ENCODE measurements at regions not wholly inside any gene's neighbourhood (a gene's known extent, or its start where the extent isn't known, plus 50 kb on each side); places are given as distances from the start of the nearest gene placed in this dataset.
"Not testable (repeated sequence)": the region's sequence is repeated elsewhere in the genome, so short reads cannot be mapped to it uniquely, and the experiment has no call there.

DNA sequence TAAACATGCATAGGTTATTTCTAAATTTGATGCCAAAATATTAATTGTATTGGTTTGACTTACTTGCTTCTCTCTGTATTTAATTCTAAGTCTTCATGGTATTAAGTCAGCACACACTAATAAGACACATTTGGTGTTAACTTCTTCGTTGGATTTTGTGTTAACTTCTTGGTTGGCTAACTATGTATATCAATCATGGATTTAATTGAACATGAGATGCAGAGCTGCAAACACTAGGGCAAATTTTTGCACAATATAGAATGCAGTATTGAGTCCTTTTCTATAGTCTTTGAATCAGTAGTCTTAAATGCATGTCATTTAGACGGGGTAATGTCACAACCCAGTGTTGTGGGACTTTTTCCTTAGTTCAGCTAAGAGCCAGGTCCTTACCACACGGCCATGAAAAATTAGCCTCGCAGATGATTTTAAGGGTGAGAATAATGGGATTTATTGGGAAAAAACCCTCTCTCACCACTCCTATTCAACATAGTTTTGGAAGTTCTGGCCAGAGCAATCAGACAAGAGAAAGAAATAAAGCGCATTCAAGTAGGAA is 142.9 kb upstream of the TRIM24 start:
- DNase-seq (ENCODE audit: low read depth) = no peak
- peaks cover 4% of the 10 kb centered on the region for H3K9me3 ChIP-seq (ENCODE audit: control insufficient read depth, low read length)
- no peak overlapping the region for H3K9ac ChIP-seq (ENCODE audit: low read length)
- H3K27me3 ChIP-seq (replicated peaks; ENCODE audit: control insufficient read depth, insufficient read depth, low read length) = no peaks in the 10 kb centered on the region
- H3K4me1 ChIP-seq (ENCODE audit: control insufficient read depth, insufficient read depth, low read length) = no peaks in the 10 kb centered on the region
- no peak overlapping the region for H3K4me3 ChIP-seq (ENCODE audit: low read length)
- H3K36me3 ChIP-seq (ENCODE audit: control insufficient read depth, insufficient read depth, low read length, severe bottlenecking) = no peaks in the 10 kb centered on the region

DNA sequence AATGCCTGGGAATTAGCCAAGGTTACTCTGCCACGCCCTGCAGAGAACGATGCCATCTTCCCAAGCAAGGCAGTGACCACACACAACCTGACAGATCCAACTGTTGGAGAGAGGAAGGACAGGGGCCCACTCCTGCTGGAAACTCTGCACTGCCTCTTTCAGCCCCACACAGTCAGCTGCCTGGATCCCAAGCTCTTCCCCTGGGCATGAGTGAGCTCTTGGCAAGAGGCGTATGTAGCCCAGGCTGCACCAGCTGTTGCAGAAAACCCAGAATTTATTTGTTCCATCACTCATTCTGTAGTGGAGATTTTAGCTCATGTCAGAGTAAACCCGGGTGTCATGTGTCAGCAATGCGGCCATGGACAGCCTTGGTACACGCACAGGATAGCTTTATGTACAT is 135.1 kb upstream of the TRIM24 start:
- peaks cover 16% of the 10 kb centered on the region for H3K9me3 ChIP-seq (ENCODE audit: control insufficient read depth, low read length)
- H3K27me3 ChIP-seq (replicated peaks; ENCODE audit: control insufficient read depth, insufficient read depth, low read length) = no peaks in the 10 kb centered on the region
- no peak for DNase-seq (ENCODE audit: low read depth)
- no peaks in the 10 kb centered on the region for H3K4me1 ChIP-seq (ENCODE audit: control insufficient read depth, insufficient read depth, low read length)
- no peak overlapping the region for H3K4me3 ChIP-seq (ENCODE audit: low read length)
- H3K36me3 ChIP-seq (ENCODE audit: control insufficient read depth, insufficient read depth, low read length, severe bottlenecking) = no peaks in the 10 kb centered on the region
- H3K9ac ChIP-seq (ENCODE audit: low read length) = no peak overlapping the region

DNA sequence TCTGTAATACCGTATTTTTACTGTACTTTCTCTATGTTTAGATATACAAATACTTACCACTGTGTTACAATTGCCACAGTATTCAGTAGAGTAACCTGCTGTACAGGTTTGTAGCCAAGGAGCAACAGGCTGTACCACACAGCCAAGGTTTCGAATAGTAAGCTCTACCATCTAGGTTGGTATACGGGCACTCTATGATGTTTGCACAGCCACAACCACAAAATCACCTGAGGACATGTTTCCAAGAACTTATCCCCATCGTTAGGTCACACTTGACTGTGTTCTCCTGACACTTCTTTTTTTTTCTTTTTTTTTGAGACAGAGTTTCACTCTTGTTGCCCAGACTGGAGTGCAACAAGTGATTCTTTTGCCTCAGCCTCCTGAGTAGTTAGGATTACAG is 134.6 kb upstream of the TRIM24 start:
- H3K9ac ChIP-seq (ENCODE audit: low read length) = no peak overlapping the region
- no peak overlapping the region for H3K4me3 ChIP-seq (ENCODE audit: low read length)
- no peaks in the 10 kb centered on the region for H3K36me3 ChIP-seq (ENCODE audit: control insufficient read depth, insufficient read depth, low read length, severe bottlenecking)
- H3K9me3 ChIP-seq (ENCODE audit: control insufficient read depth, low read length) = peaks cover 16% of the 10 kb centered on the region
- no peaks in the 10 kb centered on the region for H3K4me1 ChIP-seq (ENCODE audit: control insufficient read depth, insufficient read depth, low read length)
- H3K27me3 ChIP-seq (replicated peaks; ENCODE audit: control insufficient read depth, insufficient read depth, low read length) = no peaks in the 10 kb centered on the region
- no peak for DNase-seq (ENCODE audit: low read depth)

DNA sequence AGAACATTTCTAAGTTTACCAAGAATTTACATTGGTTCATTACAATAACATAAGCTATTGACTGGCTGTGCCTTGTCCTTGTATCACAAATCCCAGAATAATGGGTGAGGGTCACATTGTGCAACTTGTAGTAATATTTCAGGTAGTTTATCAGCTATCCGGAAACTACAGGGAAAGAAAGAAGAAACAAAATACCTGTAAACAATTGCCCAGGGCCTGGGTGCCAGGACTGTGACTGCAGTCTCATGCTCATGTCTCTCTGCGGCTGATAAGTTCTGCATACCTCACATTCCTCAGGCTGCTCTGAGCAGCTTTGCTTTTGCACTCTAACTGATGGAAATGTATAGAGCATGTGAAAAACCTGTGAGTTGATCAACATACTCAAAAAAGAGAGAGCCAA is 131.8 kb upstream of the TRIM24 start:
- no peak overlapping the region for H3K4me3 ChIP-seq (ENCODE audit: low read length)
- peaks cover 16% of the 10 kb centered on the region for H3K9me3 ChIP-seq (ENCODE audit: control insufficient read depth, low read length)

DNA sequence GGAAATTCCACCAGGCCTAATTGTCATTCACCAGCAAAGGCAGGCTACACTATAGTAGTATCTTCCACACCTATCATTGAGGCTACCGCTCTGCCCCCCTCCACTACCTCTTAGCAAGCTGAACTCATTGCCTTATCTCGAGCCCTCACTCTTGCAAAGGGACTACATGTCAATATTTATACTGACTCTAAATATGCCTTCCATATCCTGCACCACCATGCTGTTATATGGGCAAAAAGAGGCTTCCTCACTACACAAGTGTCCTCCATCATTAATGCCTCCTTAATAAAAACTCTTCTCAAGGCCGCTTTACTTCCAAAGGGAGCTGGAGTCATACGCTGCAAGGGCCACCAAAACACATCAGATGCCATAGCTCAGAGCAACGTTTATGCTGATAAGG is 127.2 kb upstream of the TRIM24 start:
- not testable (repeated sequence) for DNase-seq (ENCODE audit: low read depth); H3K27me3 ChIP-seq (replicated peaks; ENCODE audit: control insufficient read depth, insufficient read depth, low read length); H3K36me3 ChIP-seq (ENCODE audit: control insufficient read depth, insufficient read depth, low read length, severe bottlenecking); H3K4me1 ChIP-seq (ENCODE audit: control insufficient read depth, insufficient read depth, low read length); H3K4me3 ChIP-seq (ENCODE audit: low read length); H3K9ac ChIP-seq (ENCODE audit: low read length)
- peaks cover 17% of the 10 kb centered on the region for H3K9me3 ChIP-seq (ENCODE audit: control insufficient read depth, low read length)

More for the DNA sequence above, 131.8 kb upstream of the TRIM24 start:
- H3K36me3 ChIP-seq (ENCODE audit: control insufficient read depth, insufficient read depth, low read length, severe bottlenecking) = no peaks in the 10 kb centered on the region
- no peaks in the 10 kb centered on the region for H3K4me1 ChIP-seq (ENCODE audit: control insufficient read depth, insufficient read depth, low read length)
- no peaks in the 10 kb centered on the region for H3K27me3 ChIP-seq (replicated peaks; ENCODE audit: control insufficient read depth, insufficient read depth, low read length)
- no peak overlapping the region for H3K9ac ChIP-seq (ENCODE audit: low read length)
- DNase-seq (ENCODE audit: low read depth) = no peak

DNA sequence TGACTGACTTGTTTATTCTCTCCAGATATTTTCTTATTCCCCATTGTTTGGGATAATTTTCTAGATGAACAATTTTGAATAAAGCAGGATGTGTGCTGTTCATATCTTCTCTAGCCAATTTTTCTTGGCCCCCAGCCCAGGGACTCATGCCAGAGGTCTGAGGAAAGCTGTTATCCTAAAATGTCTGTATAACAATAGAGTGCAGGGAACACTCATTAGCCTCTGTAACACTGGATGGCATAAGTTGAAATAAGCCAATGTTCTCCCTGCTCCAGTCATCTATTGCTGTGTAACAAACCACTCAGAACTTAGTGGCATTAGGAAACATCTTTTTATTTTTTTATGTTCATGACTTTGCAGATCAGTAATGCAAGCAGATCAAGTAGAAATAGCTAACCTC is 121.7 kb upstream of the TRIM24 start:
- Histone ChIP-seq H3K4me1 (ENCODE audit: control insufficient read depth, insufficient read depth, low read length) (no peaks in the 10 kb centered on the region), H3K4me3 (ENCODE audit: low read length) (no peak overlapping the region), H3K9ac (ENCODE audit: low read length) (no peak overlapping the region), H3K36me3 (ENCODE audit: control insufficient read depth, insufficient read depth, low read length, severe bottlenecking) (no peaks in the 10 kb centered on the region), H3K27me3 (replicated peaks; ENCODE audit: control insufficient read depth, insufficient read depth, low read length) (no peaks in the 10 kb centered on the region), H3K9me3 (ENCODE audit: control insufficient read depth, low read length) (peaks cover 32% of the 10 kb centered on the region)
- DNase-seq (ENCODE audit: low read depth) = no peak

DNA sequence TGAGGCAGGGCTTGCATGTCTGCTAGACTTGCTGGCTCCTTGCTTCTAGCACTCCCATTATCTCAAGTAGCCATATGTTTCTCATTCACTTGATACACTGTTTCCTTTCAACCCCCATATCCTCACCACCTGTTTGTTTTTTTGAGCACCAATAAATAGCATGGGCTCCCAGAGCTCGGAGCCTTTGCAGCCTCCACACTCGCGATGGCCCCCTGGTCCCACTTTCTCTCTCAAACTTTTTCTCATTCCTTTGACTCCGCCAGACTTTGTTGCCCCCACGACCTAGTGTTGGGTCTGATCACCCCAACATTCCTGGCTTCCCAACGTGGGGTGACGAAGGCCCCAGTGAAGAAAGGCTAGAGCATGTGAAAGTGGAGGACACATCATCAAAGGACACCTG is 120.8 kb upstream of the TRIM24 start:
- not testable (repeated sequence) for H3K4me3 ChIP-seq (ENCODE audit: low read length); DNase-seq (ENCODE audit: low read depth); H3K9ac ChIP-seq (ENCODE audit: low read length); H3K27me3 ChIP-seq (replicated peaks; ENCODE audit: control insufficient read depth, insufficient read depth, low read length); H3K4me1 ChIP-seq (ENCODE audit: control insufficient read depth, insufficient read depth, low read length); H3K36me3 ChIP-seq (ENCODE audit: control insufficient read depth, insufficient read depth, low read length, severe bottlenecking)
- H3K9me3 ChIP-seq (ENCODE audit: control insufficient read depth, low read length) = peaks cover 31% of the 10 kb centered on the region

DNA sequence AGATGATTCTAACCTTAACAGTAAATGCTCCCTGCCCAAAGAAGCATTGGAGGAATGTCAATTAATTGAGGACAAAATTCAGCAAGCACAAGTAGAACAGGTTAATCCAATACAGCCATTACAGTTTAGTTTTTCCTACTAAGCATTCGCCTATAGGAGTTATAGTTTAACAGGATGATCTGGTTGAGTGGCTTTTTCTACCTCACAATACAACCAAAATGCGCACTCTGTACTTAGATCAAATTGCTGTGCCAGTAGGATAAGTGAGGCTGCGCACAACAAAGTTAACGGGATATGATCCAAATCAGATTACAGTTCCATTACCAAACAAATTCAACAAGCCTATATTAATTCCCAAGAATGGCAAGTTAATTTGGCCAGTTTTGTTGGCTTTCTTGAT is 117.1 kb upstream of the TRIM24 start:
- no peaks in the 10 kb centered on the region for H3K4me1 ChIP-seq (ENCODE audit: control insufficient read depth, insufficient read depth, low read length)
- peaks cover 42% of the 10 kb centered on the region for H3K9me3 ChIP-seq (ENCODE audit: control insufficient read depth, low read length)
- H3K27me3 ChIP-seq (replicated peaks; ENCODE audit: control insufficient read depth, insufficient read depth, low read length) = no peaks in the 10 kb centered on the region
- no peak overlapping the region for H3K9ac ChIP-seq (ENCODE audit: low read length)
- no peak for DNase-seq (ENCODE audit: low read depth)
- H3K36me3 ChIP-seq (ENCODE audit: control insufficient read depth, insufficient read depth, low read length, severe bottlenecking) = no peaks in the 10 kb centered on the region
- H3K4me3 ChIP-seq (ENCODE audit: low read length) = no peak overlapping the region

DNA sequence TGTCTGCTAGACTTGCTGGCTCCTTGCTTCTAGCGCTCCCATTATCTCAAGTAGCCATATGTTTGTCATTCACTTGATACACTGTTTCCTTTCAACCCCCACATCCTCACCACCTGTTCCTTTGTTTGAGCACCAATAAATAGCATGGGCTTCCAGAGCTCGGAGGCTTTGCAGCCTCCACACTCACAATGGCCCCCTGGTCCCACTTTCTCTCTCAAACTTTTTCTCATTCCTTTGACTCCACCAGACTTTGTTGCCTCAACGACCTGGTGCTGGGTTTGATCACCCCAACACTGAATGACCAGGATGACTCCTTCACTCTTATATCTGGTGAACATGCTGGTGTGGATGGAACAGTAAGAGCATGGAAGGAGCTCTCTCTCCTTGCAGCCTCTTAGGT is 114.5 kb upstream of the TRIM24 start:
- H3K4me1 ChIP-seq (ENCODE audit: control insufficient read depth, insufficient read depth, low read length) = no peaks in the 10 kb centered on the region
- H3K27me3 ChIP-seq (replicated peaks; ENCODE audit: control insufficient read depth, insufficient read depth, low read length) = no peaks in the 10 kb centered on the region
- peaks cover 27% of the 10 kb centered on the region for H3K9me3 ChIP-seq (ENCODE audit: control insufficient read depth, low read length)
- H3K9ac ChIP-seq (ENCODE audit: low read length) = no peak overlapping the region
- H3K4me3 ChIP-seq (ENCODE audit: low read length) = no peak overlapping the region
- no peaks in the 10 kb centered on the region for H3K36me3 ChIP-seq (ENCODE audit: control insufficient read depth, insufficient read depth, low read length, severe bottlenecking)
- DNase-seq (ENCODE audit: low read depth) = no peak

DNA sequence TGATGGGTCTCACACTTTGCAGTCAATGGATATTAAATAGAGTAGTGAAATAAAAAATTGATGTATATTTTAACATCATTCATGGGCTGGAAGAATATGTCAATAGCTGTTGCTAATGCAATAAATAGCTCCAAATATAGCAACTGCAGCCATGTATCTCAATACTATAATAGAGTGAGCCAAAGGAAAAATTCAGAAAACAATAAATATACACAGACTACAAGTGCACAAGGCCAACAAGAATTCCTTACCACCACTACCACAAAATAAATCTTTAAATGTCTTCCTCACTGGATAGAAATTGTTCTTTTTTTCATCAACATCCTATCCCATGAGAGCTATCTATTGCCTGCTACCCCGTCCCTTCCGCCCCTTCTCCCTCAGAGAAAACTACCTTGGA is 113.1 kb upstream of the TRIM24 start:
- Histone ChIP-seq H3K9ac (ENCODE audit: low read length) (no peak overlapping the region), H3K9me3 (ENCODE audit: control insufficient read depth, low read length) (peaks cover 21% of the 10 kb centered on the region), H3K4me3 (ENCODE audit: low read length) (no peak overlapping the region), H3K4me1 (ENCODE audit: control insufficient read depth, insufficient read depth, low read length) (no peaks in the 10 kb centered on the region), H3K36me3 (ENCODE audit: control insufficient read depth, insufficient read depth, low read length, severe bottlenecking) (no peaks in the 10 kb centered on the region), H3K27me3 (replicated peaks; ENCODE audit: control insufficient read depth, insufficient read depth, low read length) (no peaks in the 10 kb centered on the region)
- DNase-seq (ENCODE audit: low read depth) = no peak

DNA sequence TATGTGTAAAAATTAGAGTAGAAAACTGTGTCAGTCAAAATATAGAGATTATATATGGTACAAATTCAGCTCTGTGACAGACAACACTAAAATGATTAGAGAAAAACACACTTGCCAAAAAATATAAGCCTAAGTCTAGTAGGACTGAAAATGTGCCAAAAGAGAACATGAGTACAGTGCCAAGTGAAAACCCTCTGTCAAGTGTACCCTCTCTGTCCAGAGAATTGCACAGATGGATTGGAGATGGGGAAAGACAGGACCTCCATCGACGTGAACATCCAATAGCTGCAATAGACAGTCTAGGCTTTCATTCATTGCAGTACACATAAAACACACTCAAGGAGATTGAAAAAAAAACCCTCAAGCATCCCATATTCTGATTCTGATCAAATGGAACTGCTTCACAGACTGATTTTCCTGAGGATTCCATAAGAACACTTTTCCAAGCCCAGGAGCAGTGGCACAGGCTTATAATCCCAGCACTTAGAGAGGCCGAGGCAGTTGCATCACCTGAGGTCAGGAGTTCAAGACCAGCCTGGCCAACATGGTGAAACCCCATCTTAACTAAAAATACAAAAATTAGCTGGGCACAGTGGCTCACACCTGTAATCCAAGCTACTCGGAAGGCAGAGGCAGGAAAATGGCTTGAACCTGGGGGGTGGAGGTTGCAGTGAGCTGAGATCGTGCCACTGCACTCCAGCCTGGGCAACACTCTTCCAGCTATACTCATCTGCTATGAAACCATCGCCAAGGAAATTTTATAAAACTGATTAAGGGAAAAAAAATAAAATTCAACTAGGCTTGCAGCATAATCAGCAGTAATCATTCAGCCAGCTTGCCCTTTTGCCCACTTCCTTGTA is 110.0 kb upstream of the TRIM24 start:
- no peak for DNase-seq (ENCODE audit: low read depth)
- Histone ChIP-seq H3K4me1 (ENCODE audit: control insufficient read depth, insufficient read depth, low read length) (no peaks in the 10 kb centered on the region), H3K9ac (ENCODE audit: low read length) (no peak overlapping the region), H3K9me3 (ENCODE audit: control insufficient read depth, low read length) (peaks cover 17% of the 10 kb centered on the region), H3K36me3 (ENCODE audit: control insufficient read depth, insufficient read depth, low read length, severe bottlenecking) (no peaks in the 10 kb centered on the region), H3K4me3 (ENCODE audit: low read length) (no peak overlapping the region), H3K27me3 (replicated peaks; ENCODE audit: control insufficient read depth, insufficient read depth, low read length) (no peaks in the 10 kb centered on the region)
